HEK293T (cell line): ENCODE measurements at regions not wholly inside any gene's neighbourhood (a gene's known extent, or its start where the extent isn't known, plus 50 kb on each side); places are given as distances from the start of the nearest gene placed in this dataset.

ENCODE experiments used
- ARNT ChIP-seq: fragments of 450-650 bp; IDR thresholded peaks from 2 replicates; pipeline ENCODE4 v1.6.1; 2017; ENCODE audit warnings: mild to moderate bottlenecking
- BHLHE40 ChIP-seq: fragments of 450-650 bp; IDR thresholded peaks from 2 replicates; pipeline ENCODE4 v1.6.1; 2016; ENCODE audit warnings: mild to moderate bottlenecking, moderate library complexity, borderline replicate concordance
- CTBP1 ChIP-seq: fragments of 450-650 bp; IDR thresholded peaks from 2 replicates; pipeline ENCODE4 v1.6.1; 2016; ENCODE audit warnings: borderline replicate concordance
- FOXA1 ChIP-seq: fragments of 450-650 bp; IDR thresholded peaks from 2 replicates; pipeline ENCODE4 v1.6.1; 2016; ENCODE audit warnings: mild to moderate bottlenecking
- FOXM1 ChIP-seq: fragments of 450-650 bp; IDR thresholded peaks from 2 replicates; pipeline ENCODE4 v1.6.1; 2017; ENCODE audit warnings: mild to moderate bottlenecking, borderline replicate concordance
- SP1 ChIP-seq: fragments of 450-650 bp; IDR thresholded peaks from 2 replicates; pipeline ENCODE4 v1.6.1; 2017
- TARDBP ChIP-seq: fragments of 450-650 bp; IDR thresholded peaks from 2 replicates; pipeline ENCODE4 v1.6.1; 2016

DNA sequence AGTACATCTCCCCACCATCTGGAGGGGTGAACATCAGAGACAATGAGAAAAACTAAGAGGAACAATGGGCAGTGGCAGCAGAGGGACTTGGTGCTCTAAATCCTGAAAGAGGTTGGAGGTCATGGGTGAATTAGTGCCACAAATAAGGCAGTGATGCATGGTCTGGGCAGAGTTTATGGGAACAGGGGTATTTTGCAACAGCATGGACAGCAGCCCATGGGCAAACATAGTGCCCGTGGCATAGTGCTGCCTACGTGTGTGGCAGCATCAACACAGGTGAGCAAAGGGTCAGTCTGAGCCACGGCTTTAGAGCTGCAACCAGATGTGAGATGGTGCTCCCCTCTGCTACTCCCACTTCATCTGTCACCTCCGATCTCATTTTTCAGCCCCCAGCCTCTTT lies 459.1 kb upstream of the CITED2 start:
- TF ChIP-seq SP1, result no peak
- TF ChIP-seq TARDBP, result no peak
- no peak for TF ChIP-seq FOXM1
- TF ChIP-seq CTBP1, result no peak
- TF ChIP-seq FOXA1, result no peak
- no peak for TF ChIP-seq ARNT
- TF ChIP-seq BHLHE40, result no peak
